ENCODE measurements at regions not wholly inside any gene's neighbourhood (a gene's known extent, or its start where the extent isn't known, plus 50 kb on each side); places are given as distances from the start of the nearest gene placed in this dataset.
A peak's percentile ranks its signal among the peaks of the same experiment; 100 is the strongest.
"Not testable (repeated sequence)": the region's sequence is repeated elsewhere in the genome, so short reads cannot be mapped to it uniquely, and the experiment has no call there.

GRCh38 chr9:42437057-42437759 lies 253.7 kb downstream of the SPATA31A6 start:
- DNase-seq: not testable (repeated sequence)

DNA sequence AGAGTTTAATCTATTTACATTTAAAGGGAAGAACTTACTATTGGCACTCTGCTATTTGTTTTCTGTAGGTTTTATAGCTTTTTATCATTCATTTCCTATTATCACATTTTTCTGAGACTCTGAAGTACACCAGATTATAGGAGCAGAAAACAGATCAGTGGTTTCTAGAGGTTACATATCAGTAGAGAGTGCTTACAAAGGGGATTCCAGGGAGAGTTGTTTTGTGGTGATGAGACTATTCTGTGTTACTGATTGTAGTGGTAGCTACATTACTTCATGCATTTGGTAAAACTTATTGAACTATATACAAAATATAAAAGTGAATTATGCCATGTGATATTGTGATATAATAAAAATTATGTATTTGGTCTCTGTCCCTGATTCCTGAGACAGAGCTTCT lies 259.2 kb downstream of the SPATA31A6 start:
- DNase-seq: not testable (repeated sequence)

DNA sequence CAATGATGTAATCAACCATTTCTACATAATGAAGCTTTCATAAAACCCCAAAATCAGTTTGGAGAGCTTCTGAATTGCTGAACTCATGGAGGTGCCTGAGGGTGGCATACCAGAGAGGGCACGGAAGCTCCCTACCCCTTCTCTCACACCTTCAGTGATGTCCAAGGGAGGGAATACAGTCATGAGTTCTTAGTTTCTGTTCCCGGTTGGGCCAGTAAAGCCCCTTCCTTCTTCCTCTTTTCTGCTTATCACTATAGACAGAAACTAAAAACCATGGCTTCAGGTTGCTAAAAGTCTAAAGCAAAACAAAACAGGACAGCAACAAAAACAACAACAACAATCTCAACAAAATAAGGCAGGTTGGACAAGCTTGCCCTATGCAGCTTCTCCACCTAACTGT lies 260.0 kb downstream of the SPATA31A6 start:
- DNase-seq: not testable (repeated sequence)

DNA sequence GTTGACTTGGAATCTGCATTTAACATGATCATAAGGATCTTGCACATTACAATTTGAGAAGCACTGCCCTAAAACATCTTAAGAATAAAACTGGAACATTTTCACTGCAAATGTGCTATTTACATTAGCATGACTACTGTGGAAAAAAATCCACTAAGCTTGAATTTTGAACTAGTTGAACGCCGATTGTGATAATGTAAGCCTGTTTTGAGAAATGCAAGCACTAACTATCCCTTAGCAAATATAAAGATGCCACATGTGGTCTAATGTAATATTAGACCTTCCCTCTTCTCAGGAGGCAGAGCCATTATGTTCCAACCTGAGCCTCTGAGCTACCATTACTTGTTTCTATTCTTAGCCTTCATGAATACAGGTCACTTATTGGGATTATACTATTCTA lies 278.0 kb downstream of the SPATA31A6 start:
- not testable (repeated sequence) for DNase-seq

GRCh38 chr9:42461863-42462262 lies 278.4 kb downstream of the SPATA31A6 start:
- DNase-seq: not testable (repeated sequence)

GRCh38 chr9:42463981-42464380 lies 280.5 kb downstream of the SPATA31A6 start:
- DNase-seq: not testable (repeated sequence)

DNA sequence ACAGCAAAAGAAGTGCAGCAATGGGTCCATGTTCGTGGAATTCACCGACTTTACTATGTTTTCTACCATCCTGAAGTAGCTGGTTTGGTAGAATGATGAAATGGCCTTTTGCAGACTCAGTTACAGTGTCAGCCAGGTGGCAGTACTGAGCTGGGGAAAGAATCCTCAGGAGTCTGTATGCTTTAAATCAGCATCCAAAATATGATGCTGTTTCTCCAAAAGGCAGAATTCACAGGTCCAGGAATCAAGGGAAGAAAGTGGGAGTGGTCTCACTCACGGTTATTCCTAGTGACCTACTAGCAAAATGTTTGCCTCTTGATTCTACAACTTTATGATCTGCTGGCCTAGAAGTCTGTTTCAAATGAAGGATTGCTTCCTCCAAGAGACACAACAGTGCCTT lies 287.1 kb downstream of the SPATA31A6 start:
- peak in 1 of 2 experiments; percentile 21 for DNase-seq

DNA sequence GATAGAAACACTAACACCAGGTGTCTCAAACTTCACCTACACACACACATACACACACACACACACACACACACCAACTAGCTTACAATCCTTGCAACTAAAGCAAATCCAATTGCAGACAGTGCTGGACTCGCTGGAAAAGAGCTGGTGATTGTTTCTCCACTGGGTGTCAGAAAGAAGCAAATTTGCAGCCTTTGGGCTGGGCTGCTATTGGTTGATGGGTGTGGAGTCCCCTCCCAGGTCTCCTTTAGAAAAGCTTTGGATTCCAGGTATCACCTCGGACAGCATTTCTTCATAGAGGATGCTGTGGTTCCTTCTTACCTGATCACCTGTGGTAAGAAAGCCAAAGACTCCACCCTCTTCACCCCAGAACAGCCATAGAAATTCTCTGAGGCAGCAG lies 307.5 kb downstream of the SPATA31A6 start:
- DNase-seq: not testable (repeated sequence)

DNA sequence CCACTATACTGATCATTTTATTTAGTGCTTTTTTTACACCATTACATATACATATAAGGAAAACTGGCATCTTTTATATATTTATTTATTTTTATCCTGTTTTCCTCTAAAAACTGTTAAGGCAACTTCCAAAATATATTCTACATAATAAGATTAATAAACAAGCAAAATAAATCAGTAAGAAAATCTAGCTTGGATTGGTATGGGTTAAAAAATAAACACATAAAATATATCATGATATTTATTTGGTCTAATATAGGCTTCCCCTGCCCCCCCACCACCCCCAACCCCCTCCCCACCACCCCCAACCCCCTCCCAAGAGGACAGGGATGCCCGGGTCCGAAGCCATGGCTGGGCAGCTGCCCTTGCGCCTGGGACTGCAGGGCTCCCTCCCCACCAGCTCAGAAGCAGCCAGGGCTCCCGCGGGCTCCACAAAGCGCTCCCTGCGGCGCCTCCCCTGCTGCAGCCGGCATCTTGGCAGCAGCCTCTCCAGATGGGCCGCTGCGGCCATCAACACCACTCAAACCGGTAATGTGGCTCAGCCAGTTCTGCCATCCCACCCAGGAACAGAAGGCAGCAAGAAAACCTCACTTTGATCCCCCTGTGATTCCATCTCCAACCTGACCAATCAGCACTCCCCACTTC lies 319.3 kb downstream of the SPATA31A6 start:
- DNase-seq: not testable (repeated sequence)

GRCh38 chr9:42508111-42508510 lies 324.7 kb downstream of the SPATA31A6 start:
- not testable (repeated sequence) for DNase-seq

GRCh38 chr9:42513535-42513934 lies 330.1 kb downstream of the SPATA31A6 start:
- not testable (repeated sequence) for DNase-seq

DNA sequence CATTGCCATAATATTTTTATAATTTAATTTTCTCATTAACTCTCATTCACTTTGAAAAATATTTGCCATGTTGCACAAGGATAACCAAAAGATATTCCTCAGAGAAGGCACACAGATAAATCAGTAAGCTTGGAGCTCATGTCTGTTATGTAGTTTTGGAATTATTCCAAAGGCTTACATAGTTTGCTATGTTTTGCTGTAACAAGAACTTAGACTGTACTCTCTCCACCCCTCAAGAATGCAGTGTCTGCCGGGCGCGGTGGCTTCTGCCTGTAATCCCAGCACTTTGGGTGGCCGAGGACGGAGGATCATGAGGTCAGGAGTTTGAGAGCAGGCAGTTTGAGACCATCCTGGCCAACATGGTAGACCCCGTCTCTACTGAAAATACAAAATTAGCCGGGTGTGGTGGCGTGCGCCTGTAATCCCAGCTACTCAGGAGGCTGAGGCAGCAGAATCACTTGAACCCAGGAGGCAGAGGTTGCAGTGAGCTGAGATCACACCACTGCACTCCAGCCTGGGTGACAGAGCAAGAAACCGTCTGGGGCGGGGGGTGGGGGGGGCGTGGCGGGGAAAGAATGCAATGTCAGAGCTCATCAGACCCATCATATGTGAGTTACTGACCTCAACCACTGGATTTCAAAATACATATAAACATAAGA lies 351.0 kb downstream of the SPATA31A6 start:
- not testable (repeated sequence) for DNase-seq

DNA sequence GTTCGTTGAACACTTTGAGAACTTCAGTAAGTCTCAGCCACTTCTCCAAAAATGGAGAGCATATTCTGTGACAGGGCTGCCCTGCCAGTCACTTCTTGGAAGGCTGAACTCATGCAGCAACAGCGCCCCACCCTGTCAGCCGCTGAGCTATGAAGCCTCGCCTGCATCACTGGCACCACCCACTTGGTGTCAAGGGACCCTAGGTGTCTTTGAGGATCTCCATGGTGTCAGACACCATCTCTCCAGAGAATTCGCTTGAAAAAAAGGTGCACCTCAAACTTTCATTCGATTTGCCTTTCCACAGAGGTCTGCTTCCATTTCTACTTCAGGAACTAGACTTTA lies 351.5 kb downstream of the SPATA31A6 start:
- DNase-seq: not testable (repeated sequence)

DNA sequence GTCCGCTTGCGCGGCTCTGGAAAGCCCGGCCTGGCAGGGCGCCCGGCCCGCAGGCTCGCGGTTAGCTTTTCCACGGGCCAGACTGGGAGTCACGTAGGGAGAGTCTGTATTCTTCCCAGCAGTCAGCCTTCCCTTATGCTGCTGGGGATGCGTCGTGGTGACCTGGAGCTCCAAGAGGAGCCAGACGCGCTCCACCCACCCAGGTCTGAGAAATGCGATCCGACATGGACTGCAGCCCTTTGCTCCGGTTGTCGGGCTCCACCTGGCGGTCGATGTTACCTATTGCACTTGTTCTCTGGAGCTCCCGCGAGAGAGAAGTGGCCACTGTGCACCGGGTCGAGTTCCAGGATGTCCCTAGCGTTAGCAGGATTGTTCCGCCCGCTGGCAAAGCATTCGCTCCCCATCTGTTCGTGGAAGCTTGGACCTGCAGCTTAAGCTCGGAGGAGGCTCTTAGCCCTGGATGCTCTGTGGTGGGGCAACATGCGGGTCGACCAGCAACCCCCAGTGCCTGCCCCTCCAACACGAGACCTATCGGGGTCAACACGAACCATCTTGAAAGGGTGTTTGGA lies 367.4 kb downstream of the SPATA31A6 start:
- DNase-seq: not testable (repeated sequence)

DNA sequence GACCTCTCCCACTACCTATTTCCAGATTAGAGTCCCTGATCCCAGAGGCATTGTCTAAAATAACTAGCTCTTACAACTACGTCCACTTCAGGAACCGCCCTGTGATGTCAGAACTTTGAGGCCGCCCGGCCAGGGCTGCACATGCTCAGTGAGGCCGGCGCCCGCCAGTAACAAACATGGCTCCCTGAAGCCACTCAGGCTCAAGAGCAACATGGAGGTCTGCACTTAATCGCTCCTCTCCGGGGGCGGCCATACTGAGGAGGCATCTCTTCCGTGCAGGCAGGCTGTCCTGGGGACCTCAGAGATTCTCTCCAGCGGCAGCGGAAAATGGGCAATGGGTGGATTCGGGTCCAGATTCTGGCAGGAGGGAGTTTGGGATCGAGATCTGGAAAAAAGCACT lies 385.1 kb downstream of the SPATA31A6 start:
- DNase-seq: not testable (repeated sequence)

DNA sequence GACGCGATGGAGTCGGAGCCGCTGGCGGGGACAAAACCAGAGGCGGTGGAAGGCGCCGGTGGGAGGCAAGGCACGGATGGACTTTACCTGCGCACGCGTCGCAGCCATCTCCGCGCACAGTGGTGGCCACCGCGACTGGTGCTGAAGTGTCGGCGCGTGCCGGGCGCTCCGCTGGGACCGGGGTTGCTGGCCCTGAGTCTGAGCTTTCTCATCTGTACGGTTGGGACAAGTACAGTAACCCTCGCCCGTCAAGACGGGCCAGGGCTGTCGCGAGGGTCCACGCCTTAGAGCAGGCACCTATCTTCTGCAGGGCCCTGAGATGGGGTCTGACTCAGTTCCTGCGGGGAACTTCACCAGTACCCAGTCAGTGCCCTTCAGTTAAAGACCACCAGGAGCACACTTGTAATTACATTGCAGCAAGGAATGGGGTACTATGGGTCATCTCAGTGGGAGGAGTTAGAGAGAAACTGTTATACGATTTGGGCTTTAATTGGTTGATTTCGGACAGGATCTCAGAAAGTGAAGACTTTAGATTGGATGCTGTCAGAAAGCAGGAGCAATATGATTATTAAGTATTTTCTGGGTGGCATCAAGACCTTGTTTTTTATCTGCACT lies 385.6 kb downstream of the SPATA31A6 start:
- not testable (repeated sequence) for DNase-seq

- DNase-seq: not testable (repeated sequence)
Measured at GRCh38 chr9:42577851-42578250, 394.4 kb downstream of the SPATA31A6 start.
